Keratinocyte (primary cell): ENCODE measurements at regions not wholly inside any gene's neighbourhood (a gene's known extent, or its start where the extent isn't known, plus 50 kb on each side); places are given as distances from the start of the nearest gene placed in this dataset.

Source experiments
- DNase-seq: peaks from one replicate; pipeline ENCODE4 v3.0.0-alpha.2; 2011; ENCODE audit warnings: low read depth, missing footprints, low spot score
- FAIRE-seq: peaks from 2 replicates; lab custom pipeline; 2011; peaks lifted over from hg19 to GRCh38; lab: Jason Lieb, UNC
- H2AFZ ChIP-seq: 2 replicates; pipeline ENCODE4 v1.6.0; 2012; ENCODE audit warnings: low read length, control low read depth, inconsistent platforms; ENCODE audit not compliant: control insufficient read depth
- H3K27ac ChIP-seq: 2 replicates; pipeline ENCODE4 v1.5.1; 2011; ENCODE audit warnings: low read length; ENCODE audit not compliant: control insufficient read depth, insufficient read depth
- H3K27me3 ChIP-seq: 3 replicates; pipeline ENCODE4 v1.6.0; 2011; ENCODE audit warnings: low read length; ENCODE audit not compliant: control insufficient read depth, insufficient read depth; ENCODE audit errors: extremely low read depth
- H3K36me3 ChIP-seq, 2 experiments: 2 replicates in 1 of 2; 3 replicates in 1 of 2; pipeline ENCODE4 v1.5.1; 2011; ENCODE audit warnings: low read length in 2 of 2, mild to moderate bottlenecking in 1 of 2; ENCODE audit not compliant: control insufficient read depth in 2 of 2, insufficient read depth in 2 of 2; ENCODE audit errors: extremely low read depth in 1 of 2
- H3K4me1 ChIP-seq: 3 replicates; pipeline ENCODE4 v1.5.1; 2011; ENCODE audit warnings: low read length; ENCODE audit not compliant: control insufficient read depth, insufficient read depth; ENCODE audit errors: extremely low read depth
- H3K4me2 ChIP-seq: 3 replicates; pipeline ENCODE4 v1.6.0; 2011; ENCODE audit warnings: low read depth, low read length; ENCODE audit not compliant: control insufficient read depth, insufficient read depth; ENCODE audit errors: extremely low read depth
- H3K4me3 ChIP-seq, 3 experiments: fragments of 200-600 bp in 1 of 3; sonication (generic) in 1 of 3; 2 replicates in 2 of 3; 3 replicates in 1 of 3; pipeline ENCODE4 v1.5.1; 2011 to 2016; ENCODE audit warnings: low read length in 3 of 3, mild to moderate bottlenecking in 3 of 3, control low read depth in 2 of 3, inconsistent platforms in 1 of 3, low read depth in 1 of 3, mixed read lengths in 1 of 3, mixed run types in 1 of 3, moderate library complexity in 1 of 3; ENCODE audit not compliant: control insufficient read depth in 2 of 3, insufficient read depth in 2 of 3; ENCODE audit errors: extremely low read depth in 1 of 3
- H3K79me2 ChIP-seq: 2 replicates; pipeline ENCODE4 v1.6.0; 2012; ENCODE audit warnings: low read length; ENCODE audit not compliant: control insufficient read depth, insufficient read depth
- H3K9ac ChIP-seq: 3 replicates; pipeline ENCODE4 v1.6.0; 2011; ENCODE audit warnings: low read length; ENCODE audit not compliant: control insufficient read depth, insufficient read depth; ENCODE audit errors: extremely low read depth
- H3K9me1 ChIP-seq: 3 replicates; pipeline ENCODE4 v1.6.0; 2011; ENCODE audit warnings: low read length; ENCODE audit not compliant: control insufficient read depth, insufficient read depth; ENCODE audit errors: extremely low read depth
- H3K9me3 ChIP-seq: 2 replicates; pipeline ENCODE4 v1.5.1; 2012; ENCODE audit warnings: low read depth, low read length; ENCODE audit not compliant: control insufficient read depth
- H4K20me1 ChIP-seq: 3 replicates; pipeline ENCODE4 v1.6.0; 2011; ENCODE audit warnings: low read length; ENCODE audit not compliant: control insufficient read depth, insufficient read depth; ENCODE audit errors: extremely low read depth
- CTCF ChIP-seq, 3 experiments: IDR thresholded peaks in 1 of 3; conservative IDR thresholded peaks in 1 of 3; optimal IDR thresholded peaks in 1 of 3; 2 replicates in 2 of 3; 3 replicates in 1 of 3; pipeline versions ENCODE3 to v1.5.1; 2011; ENCODE audit warnings: low read length in 3 of 3, mild to moderate bottlenecking in 3 of 3, moderate library complexity in 2 of 3, control low read depth in 1 of 3, inconsistent platforms in 1 of 3; ENCODE audit not compliant: insufficient read depth in 2 of 3; ENCODE audit errors: extremely low read depth in 1 of 3
- EZH2 ChIP-seq: IDR thresholded peaks from one replicate; pipeline ENCODE4 v1.6.1; 2012; ENCODE audit warnings: inconsistent platforms, mild to moderate bottlenecking, low read length, moderate library complexity
- dilution Hi-C: fragments of 300-500 bp; cut with MboI; formaldehyde crosslinking; loops from one replicate; pipeline ENCODE4 v1.7.0; 2020; ENCODE audit warnings: low sequenced_read_pairs; ENCODE audit not compliant: extremely low pct_ligation_motif_present

- Histone ChIP-seq H3K4me1 (no peaks in the 10 kb centered on the region), H3K27me3 (no peaks in the 10 kb centered on the region), H3K36me3 (no peaks in the 10 kb centered on the region), H2AFZ (no peak overlapping the region), H4K20me1 (no peaks in the 10 kb centered on the region), H3K9me3 (no peaks in the 10 kb centered on the region), H3K79me2 (no peaks in the 10 kb centered on the region), H3K4me2 (no peak overlapping the region), H3K4me3 (no peak overlapping the region), H3K27ac (no peak overlapping the region), H3K9ac (no peak overlapping the region), H3K9me1 (no peaks in the 10 kb centered on the region)
- dilution Hi-C loops, result no loop called here
- TF ChIP-seq CTCF (optimal IDR thresholded peaks at IDR 0.05 in 1 of 3, IDR thresholded peaks at IDR 0.05 in 1 of 3, conservative IDR thresholded peaks at IDR 0.05 in 1 of 3; ENCODE audit: extremely low read depth in 1 of 3, insufficient read depth in 2 of 3, low read length in 3 of 3), result no peak
- no peak for TF ChIP-seq EZH2
- DNase-seq (no peak), FAIRE-seq (no peak)
Observed at GRCh38 chr16:51305337-51305736, 154.3 kb upstream of the SALL1 start.

- Histone ChIP-seq H3K4me2 (no peak overlapping the region), H3K27me3 (no peaks in the 10 kb centered on the region), H3K9me1 (no peaks in the 10 kb centered on the region), H3K4me1 (no peaks in the 10 kb centered on the region), H3K4me3 (no peak overlapping the region), H3K9ac (no peak overlapping the region), H3K79me2 (no peaks in the 10 kb centered on the region), H2AFZ (no peak overlapping the region), H4K20me1 (no peaks in the 10 kb centered on the region), H3K36me3 (no peaks in the 10 kb centered on the region), H3K9me3 (no peaks in the 10 kb centered on the region), H3K27ac (no peak overlapping the region)
- FAIRE-seq, result no peak
- no peak for TF ChIP-seq EZH2
- TF ChIP-seq CTCF (optimal IDR thresholded peaks at IDR 0.05 in 1 of 3, IDR thresholded peaks at IDR 0.05 in 1 of 3, conservative IDR thresholded peaks at IDR 0.05 in 1 of 3; ENCODE audit: extremely low read depth in 1 of 3, insufficient read depth in 2 of 3, low read length in 3 of 3), result no peak
- DNase-seq, result no peak
- dilution Hi-C loops, result no loop called here
Observed at GRCh38 chr16:51302042-51302441, 151.0 kb upstream of the SALL1 start.
